GM12873 (cell line): ENCODE measurements at regions not wholly inside any gene's neighbourhood (a gene's known extent, or its start where the extent isn't known, plus 50 kb on each side); places are given as distances from the start of the nearest gene placed in this dataset.

Experiments
- CTCF ChIP-seq: IDR thresholded peaks from 2 replicates; pipeline ENCODE4 v1.5.1; 2012; ENCODE audit warnings: low read depth, mild to moderate bottlenecking, moderate library complexity, low read length, control low read depth; ENCODE audit not compliant: insufficient read depth; ENCODE audit errors: missing control alignments

- TF ChIP-seq CTCF: no peak
Measured at GRCh38 chr10:55280696-55281095, 479.7 kb upstream of the PCDH15 start.

- TF ChIP-seq CTCF: no peak
Measured at GRCh38 chr10:55277549-55277948, 476.5 kb upstream of the PCDH15 start.

GRCh38 chr10:55274367-55274766 is 473.3 kb upstream of the PCDH15 start:
- no peak for TF ChIP-seq CTCF

- TF ChIP-seq CTCF: no peak
Measured at GRCh38 chr10:55273946-55274345, 472.9 kb upstream of the PCDH15 start.

GRCh38 chr10:55272886-55273285 is 471.9 kb upstream of the PCDH15 start:
- no peak for TF ChIP-seq CTCF

- TF ChIP-seq CTCF: no peak
Measured at GRCh38 chr10:55266797-55267196, 465.8 kb upstream of the PCDH15 start.

GRCh38 chr10:55263327-55263726 is 462.3 kb upstream of the PCDH15 start:
- no peak for TF ChIP-seq CTCF

- TF ChIP-seq CTCF: no peak
Measured at GRCh38 chr10:55242544-55242943, 441.5 kb upstream of the PCDH15 start.
